Peyer's patch (tissue), 4 donors: ENCODE measurements at regions not wholly inside any gene's neighbourhood (a gene's known extent, or its start where the extent isn't known, plus 50 kb on each side); places are given as distances from the start of the nearest gene placed in this dataset.

Experiments used
- POLR2A ChIP-seq, 2 donors: fragments of 450-650 bp; IDR thresholded peaks; one replicate each; pipeline ENCODE4 v1.5.1; 2017; ENCODE audit warnings: antibody characterized with exemption in 2 of 2, mild to moderate bottlenecking in 2 of 2, moderate library complexity in 2 of 2
- TF ChIP-seq, protein P1 (sequence below), 6 experiments: fragments of 450-650 bp in 4 of 6; fragments of 200-600 bp in 2 of 6; sonication (generic) in 1 of 6; IDR thresholded peaks; one replicate each; pipeline ENCODE4 v1.5.1; 2017 to 2019; ENCODE audit warnings: antibody characterized with exemption in 6 of 6, mild to moderate bottlenecking in 3 of 6, moderate library complexity in 1 of 6

DNA sequence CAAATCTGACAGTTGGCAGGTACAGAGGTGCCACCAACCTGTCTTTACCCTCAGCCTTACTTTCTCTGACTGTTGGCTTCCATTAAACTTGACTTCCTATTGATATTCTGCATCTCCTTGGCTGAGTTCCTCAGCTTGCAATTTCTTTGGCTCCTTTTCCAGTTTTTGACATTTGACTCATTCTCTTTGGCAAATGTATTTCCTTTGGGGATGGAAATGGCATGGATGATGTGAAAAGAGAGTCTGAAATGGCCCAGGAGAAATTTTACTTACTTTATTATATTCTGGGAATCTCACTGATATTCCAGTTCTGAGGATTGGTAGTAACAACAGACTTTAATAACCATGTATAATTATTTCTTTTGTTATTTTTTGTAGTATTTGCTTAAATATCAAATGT is 255.2 kb downstream of the CD109 start:
- TF ChIP-seq, protein P1, sequence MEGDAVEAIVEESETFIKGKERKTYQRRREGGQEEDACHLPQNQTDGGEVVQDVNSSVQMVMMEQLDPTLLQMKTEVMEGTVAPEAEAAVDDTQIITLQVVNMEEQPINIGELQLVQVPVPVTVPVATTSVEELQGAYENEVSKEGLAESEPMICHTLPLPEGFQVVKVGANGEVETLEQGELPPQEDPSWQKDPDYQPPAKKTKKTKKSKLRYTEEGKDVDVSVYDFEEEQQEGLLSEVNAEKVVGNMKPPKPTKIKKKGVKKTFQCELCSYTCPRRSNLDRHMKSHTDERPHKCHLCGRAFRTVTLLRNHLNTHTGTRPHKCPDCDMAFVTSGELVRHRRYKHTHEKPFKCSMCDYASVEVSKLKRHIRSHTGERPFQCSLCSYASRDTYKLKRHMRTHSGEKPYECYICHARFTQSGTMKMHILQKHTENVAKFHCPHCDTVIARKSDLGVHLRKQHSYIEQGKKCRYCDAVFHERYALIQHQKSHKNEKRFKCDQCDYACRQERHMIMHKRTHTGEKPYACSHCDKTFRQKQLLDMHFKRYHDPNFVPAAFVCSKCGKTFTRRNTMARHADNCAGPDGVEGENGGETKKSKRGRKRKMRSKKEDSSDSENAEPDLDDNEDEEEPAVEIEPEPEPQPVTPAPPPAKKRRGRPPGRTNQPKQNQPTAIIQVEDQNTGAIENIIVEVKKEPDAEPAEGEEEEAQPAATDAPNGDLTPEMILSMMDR (IDR thresholded peaks at IDR 0.05), result no peak
- TF ChIP-seq POLR2A (IDR thresholded peaks at IDR 0.05), result no peak
